ENCODE measurements at regions not wholly inside any gene's neighbourhood (a gene's known extent, or its start where the extent isn't known, plus 50 kb on each side); places are given as distances from the start of the nearest gene placed in this dataset.

DNA sequence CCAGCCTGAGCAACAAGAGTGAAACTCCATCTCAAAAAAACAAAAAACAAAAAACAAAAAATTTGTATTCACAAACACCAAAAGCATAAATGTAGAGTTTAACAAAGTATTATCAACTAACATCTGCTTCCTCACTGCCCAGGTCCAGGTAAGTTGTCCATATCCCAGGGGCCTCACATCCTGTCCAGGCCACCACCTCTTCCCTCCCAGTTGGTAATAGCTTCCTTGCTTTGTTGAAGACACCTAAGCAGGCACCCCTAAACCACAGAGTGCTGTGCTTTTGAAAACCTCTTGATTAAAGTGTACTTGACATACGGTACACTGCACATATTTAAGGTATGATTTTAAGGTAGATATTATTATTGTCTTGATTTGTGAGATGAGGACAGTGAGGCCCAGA lies 299.8 kb downstream of the SHQ1 start:
- POLR2A ChIA-PET: no interaction called here
- TF ChIP-seq POLR2AphosphoS5 (IDR thresholded peaks at IDR 0.05; ENCODE audit: insufficient read depth, low read depth, low read length) (no peak), GATA2 (IDR thresholded peaks at IDR 0.05; ENCODE audit: insufficient read depth, insufficient read length, low read depth, low read length) (no peak), CTCF (IDR thresholded peaks at IDR 0.05; ENCODE audit: extremely low read depth in 1 of 2, insufficient read depth in 1 of 2, low read depth in 1 of 2, low read length in 2 of 2) (no peak), MYC (IDR thresholded peaks at IDR 0.05; ENCODE audit: low read depth, low read length) (no peak), POLR2A (IDR thresholded peaks at IDR 0.05; ENCODE audit: low read depth, low read length) (no peak), JUN (IDR thresholded peaks at IDR 0.05; ENCODE audit: borderline replicate concordance, insufficient read depth, insufficient read length, low read depth) (no peak), FOS (IDR thresholded peaks at IDR 0.05; ENCODE audit: borderline replicate concordance, insufficient read depth, low read length) (no peak), MAX (IDR thresholded peaks at IDR 0.05; ENCODE audit: insufficient read depth, insufficient read length) (no peak), EZH2 (IDR thresholded peaks at IDR 0.05; ENCODE audit: borderline replicate concordance, low read depth, low read length, severe bottlenecking) (no peak)
- no TSS peak for BruUV-seq (replicated peaks)

More for the DNA sequence above, 299.8 kb downstream of the SHQ1 start:
- Histone ChIP-seq H4K20me1 (replicated peaks; ENCODE audit: control insufficient read depth, extremely low read depth, insufficient read depth, low read length) (no peaks in the 10 kb centered on the region), H3K9ac (replicated peaks; ENCODE audit: extremely low read depth, insufficient read depth, low read length) (no peak overlapping the region), H3K4me2 (ENCODE audit: insufficient read depth, low read length) (no peak overlapping the region), H2AFZ (ENCODE audit: low read depth, low read length) (no peak overlapping the region), H3K9me1 (replicated peaks; ENCODE audit: control insufficient read depth, extremely low read depth, insufficient read depth, low read length) (no peaks in the 10 kb centered on the region), H3K27ac (ENCODE audit: insufficient read depth, low read depth, low read length) (no peak overlapping the region), H3K9me3 (replicated peaks; ENCODE audit: control insufficient read depth, insufficient read depth, low read length) (no peaks in the 10 kb centered on the region), H3K36me3 (ENCODE audit: control insufficient read depth in 2 of 2, extremely low read depth in 1 of 2, insufficient read depth in 2 of 2, low read length in 2 of 2) (no peaks in the 10 kb centered on the region), H3K4me3 (replicated peaks in 1 of 3; ENCODE audit: insufficient read depth in 1 of 3, low read depth in 1 of 3, low read length in 3 of 3) (no peak overlapping the region), H3K4me1 (ENCODE audit: control insufficient read depth, extremely low read depth, insufficient read depth, low read length) (no peaks in the 10 kb centered on the region), H3K27me3 (ENCODE audit: control insufficient read depth in 2 of 2, insufficient read depth in 2 of 2, low read length in 2 of 2) (no peaks in the 10 kb centered on the region), H3K79me2 (ENCODE audit: control insufficient read depth, insufficient read depth, low read length) (no peaks in the 10 kb centered on the region)
- CTCF ChIA-PET: interaction anchor here (1.6 kb wide), 1 partner anchor 35 kb away, joined by 4 read pairs; no protein-coding TSS in a partner anchor
- DNase-seq (ENCODE audit: low read depth, low spot score) (no peak), FAIRE-seq (no peak)
- intact Hi-C loops (cut with micrococcal nuclease) (no loop called here), dilution Hi-C loops (cut with MboI; ENCODE audit: extremely low pct_ligation_motif_present, low sequenced_read_pairs) (no loop called here)

All from endothelial cell of umbilical vein (primary cell).